Neuronal stem cell (in vitro differentiated cells): ENCODE measurements at regions not wholly inside any gene's neighbourhood (a gene's known extent, or its start where the extent isn't known, plus 50 kb on each side); places are given as distances from the start of the nearest gene placed in this dataset.

ENCODE experiments used
- DNase-seq: peaks from one replicate; pipeline ENCODE4 v3.0.0-alpha.2; 2013; ENCODE audit warnings: low spot score
- H2AFZ ChIP-seq: one replicate; pipeline ENCODE4 v1.6.1; 2013; ENCODE audit warnings: mild to moderate bottlenecking, low read length, inconsistent platforms
- H2AK5ac ChIP-seq: 2 replicates; pipeline ENCODE4 v1.6.1; 2013; ENCODE audit warnings: low read depth, mild to moderate bottlenecking, inconsistent platforms, low read length, moderate library complexity, mixed read lengths
- H2BK120ac ChIP-seq: 2 replicates; pipeline ENCODE4 v1.6.1; 2013; ENCODE audit warnings: low read depth, mild to moderate bottlenecking, inconsistent platforms, low read length, moderate library complexity, mixed read lengths
- H2BK12ac ChIP-seq: one replicate; pipeline ENCODE4 v1.6.1; 2013; ENCODE audit warnings: low read length, inconsistent platforms
- H2BK15ac ChIP-seq: 2 replicates; pipeline ENCODE4 v1.6.1; 2013; ENCODE audit warnings: mild to moderate bottlenecking, low read length, inconsistent platforms, mixed read lengths
- H2BK5ac ChIP-seq: one replicate; pipeline ENCODE4 v1.6.1; 2013; ENCODE audit warnings: inconsistent platforms, mild to moderate bottlenecking, low read length, moderate library complexity
- H3K14ac ChIP-seq: one replicate; pipeline ENCODE4 v1.6.1; 2013; ENCODE audit warnings: low read length, inconsistent platforms
- H3K18ac ChIP-seq: 2 replicates; pipeline ENCODE4 v1.6.1; 2013; ENCODE audit warnings: low read length, inconsistent platforms
- H3K23ac ChIP-seq: 2 replicates; pipeline ENCODE4 v1.6.1; 2013; ENCODE audit warnings: low read depth, mild to moderate bottlenecking, mixed read lengths, low read length, inconsistent platforms; ENCODE audit not compliant: poor library complexity
- H3K27ac ChIP-seq: replicated peaks from 3 replicates; pipeline ENCODE4 v1.5.1; 2013; ENCODE audit warnings: low read length, inconsistent platforms
- H3K27me3 ChIP-seq, 3 experiments: 2 replicates each; pipeline ENCODE4 v1.6.1; 2013; ENCODE audit warnings: low read length in 3 of 3, mild to moderate bottlenecking in 2 of 3, inconsistent platforms in 1 of 3, low read depth in 1 of 3, mixed read lengths in 1 of 3, moderate library complexity in 1 of 3; ENCODE audit not compliant: control insufficient read depth in 3 of 3, insufficient read depth in 3 of 3
- H3K36me3 ChIP-seq, 2 donors: replicated peaks in 1 of 2; 2 replicates each; pipeline ENCODE4 v1.6.1; 2013; ENCODE audit warnings: low read length in 2 of 2; ENCODE audit not compliant: control insufficient read depth in 2 of 2, insufficient read depth in 2 of 2
- H3K4ac ChIP-seq: 2 replicates; pipeline ENCODE4 v1.6.1; 2013; ENCODE audit warnings: inconsistent platforms, mild to moderate bottlenecking, low read length, moderate library complexity
- H3K4me1 ChIP-seq, 2 donors: 1 replicate in 1 of 2; 2 replicates in 1 of 2; pipeline ENCODE4 v1.6.1; 2013; ENCODE audit warnings: low read length in 2 of 2, low read depth in 1 of 2; ENCODE audit not compliant: control insufficient read depth in 2 of 2, insufficient read depth in 1 of 2
- H3K4me2 ChIP-seq: one replicate; pipeline ENCODE4 v1.6.1; 2013; ENCODE audit warnings: mild to moderate bottlenecking, low read length, inconsistent platforms; ENCODE audit not compliant: insufficient read depth, poor library complexity, severe bottlenecking
- H3K4me3 ChIP-seq, 2 donors: 2 replicates each; pipeline ENCODE4 v1.5.1; 2013; ENCODE audit warnings: low read length in 2 of 2, mild to moderate bottlenecking in 2 of 2, inconsistent platforms in 1 of 2, moderate library complexity in 1 of 2
- H3K79me1 ChIP-seq: one replicate; pipeline ENCODE4 v1.6.1; 2013; ENCODE audit warnings: low read depth, mild to moderate bottlenecking, inconsistent platforms, low read length, moderate library complexity
- H3K9ac ChIP-seq: one replicate; pipeline ENCODE4 v1.6.1; 2013; ENCODE audit warnings: mild to moderate bottlenecking, low read depth, low read length, inconsistent platforms; ENCODE audit not compliant: poor library complexity
- H3K9me3 ChIP-seq, 2 donors: replicated peaks in 1 of 2; 2 replicates each; pipeline versions ENCODE3 to v1.6.1; 2013; ENCODE audit warnings: low read length in 2 of 2, mild to moderate bottlenecking in 2 of 2, inconsistent platforms in 1 of 2, low read depth in 1 of 2, mixed read lengths in 1 of 2, moderate library complexity in 1 of 2; ENCODE audit not compliant: control insufficient read depth in 2 of 2, insufficient read depth in 1 of 2
- H4K8ac ChIP-seq: one replicate; pipeline ENCODE4 v1.6.1; 2013; ENCODE audit warnings: low read depth, mild to moderate bottlenecking, inconsistent platforms, low read length, moderate library complexity
- H4K91ac ChIP-seq: one replicate; pipeline ENCODE4 v1.6.1; 2013; ENCODE audit warnings: low read length, low read depth, mild to moderate bottlenecking, inconsistent platforms; ENCODE audit not compliant: poor library complexity
- WGBS, 2 donors: extraction: QIAGEN DNeasy Blood & Tissue Kit; methylation state at CpG; one replicate each; pipeline ENCODE4 v1.1.7; 2013; ENCODE audit warnings: missing lambda C conversion rate in 2 of 2, mixed read lengths in 1 of 2; ENCODE audit not compliant: insufficient read length in 2 of 2, insufficient replicate concordance in 1 of 2; ENCODE audit errors: extremely low coverage in 2 of 2; 5-methylcytosine and 5-hydroxymethylcytosine counted together

DNA sequence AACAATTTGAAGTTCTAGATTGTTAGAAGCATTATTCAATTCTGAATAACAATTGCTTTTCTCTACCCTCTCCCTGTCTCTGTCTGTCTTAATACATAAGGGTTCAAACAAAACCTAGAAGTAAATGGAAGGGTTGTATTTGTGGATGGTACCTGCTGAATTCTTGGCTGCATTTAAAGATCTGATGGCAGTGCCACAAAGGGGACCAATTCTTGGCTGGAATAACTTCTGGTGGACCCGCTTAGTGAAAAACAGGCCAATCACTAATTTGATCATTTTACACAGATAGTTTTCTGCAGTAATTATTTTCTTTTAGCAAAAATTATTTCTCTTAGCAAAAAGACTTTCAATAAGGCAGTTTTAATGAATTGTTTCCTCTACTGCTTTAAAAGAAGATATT lies 353.5 kb downstream of the MYCN start:
- Histone ChIP-seq H3K27ac (no peak overlapping the region), H3K23ac (no peak overlapping the region), H3K14ac (no peak overlapping the region), H3K4me3 (no peak overlapping the region), H3K36me3 (peaks cover 0 to 2% of the 10 kb centered on the region in 2 donors), H2AFZ (no peak overlapping the region), H2BK120ac (no peak overlapping the region), H3K18ac (no peak overlapping the region), H3K4me1 (peaks cover 0 to 2% of the 10 kb centered on the region in 2 donors), H3K9ac (no peak overlapping the region), H3K4me2 (no peak overlapping the region), H2BK5ac (no peak overlapping the region), H2BK15ac (no peak overlapping the region), H4K91ac (no peak overlapping the region), H3K79me1 (no peaks in the 10 kb centered on the region), H3K4ac (no peak overlapping the region), H3K27me3 (no peaks in the 10 kb centered on the region), H3K9me3 (peaks cover 2% of the 10 kb centered on the region in 2 donors), H2AK5ac (no peak overlapping the region), H2BK12ac (no peak overlapping the region), H4K8ac (no peak overlapping the region)
- DNase-seq = no peak
- no CpG with 5 or more reads among the region's 1 CpG for WGBS, 2 donors

DNA sequence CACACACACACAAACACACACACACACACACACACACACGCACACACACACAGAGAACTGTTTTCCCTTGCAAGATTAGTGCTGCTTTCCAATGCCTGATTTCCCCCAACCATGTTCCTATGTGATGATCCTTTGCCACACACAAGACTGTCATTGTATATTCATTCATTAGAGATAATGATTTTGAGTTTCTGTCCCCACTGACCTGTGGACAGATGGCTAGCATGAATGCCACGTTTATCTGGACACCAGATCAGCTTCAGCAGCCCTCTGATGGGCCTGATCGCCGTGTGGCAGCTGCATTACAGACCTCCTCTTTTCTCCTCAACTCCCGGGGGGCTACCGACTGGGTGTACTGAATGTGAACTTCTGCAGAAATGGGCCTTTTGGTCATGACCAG lies 353.0 kb downstream of the MYCN start:
- no peak for DNase-seq
- H4K91ac ChIP-seq = no peak overlapping the region
- H3K36me3 ChIP-seq = peaks cover 0 to 2% of the 10 kb centered on the region in 2 donors
- peaks cover 0 to 2% of the 10 kb centered on the region in 2 donors for H3K4me1 ChIP-seq
- no peak overlapping the region for H2BK120ac ChIP-seq
- H3K9ac ChIP-seq = no peak overlapping the region
- no peak overlapping the region for H2AK5ac ChIP-seq
- H3K27ac ChIP-seq = no peak overlapping the region
- H2BK5ac ChIP-seq = no peak overlapping the region
- H2BK12ac ChIP-seq = no peak overlapping the region
- H3K9me3 ChIP-seq = no peaks in the 10 kb centered on the region
- H3K79me1 ChIP-seq = no peaks in the 10 kb centered on the region
- H3K18ac ChIP-seq = peak overlapping the region; percentile 79
- no peak overlapping the region for H3K4me2 ChIP-seq
- no peak overlapping the region for H2AFZ ChIP-seq
- no peak overlapping the region for H4K8ac ChIP-seq
- H3K23ac ChIP-seq = no peak overlapping the region
- no peak overlapping the region for H2BK15ac ChIP-seq
- WGBS, 2 donors = no CpG with 5 or more reads among the region's 6 CpGs
- H3K4me3 ChIP-seq = no peak overlapping the region
- no peaks in the 10 kb centered on the region for H3K27me3 ChIP-seq
- H3K4ac ChIP-seq = no peak overlapping the region
- H3K14ac ChIP-seq = no peak overlapping the region

DNA sequence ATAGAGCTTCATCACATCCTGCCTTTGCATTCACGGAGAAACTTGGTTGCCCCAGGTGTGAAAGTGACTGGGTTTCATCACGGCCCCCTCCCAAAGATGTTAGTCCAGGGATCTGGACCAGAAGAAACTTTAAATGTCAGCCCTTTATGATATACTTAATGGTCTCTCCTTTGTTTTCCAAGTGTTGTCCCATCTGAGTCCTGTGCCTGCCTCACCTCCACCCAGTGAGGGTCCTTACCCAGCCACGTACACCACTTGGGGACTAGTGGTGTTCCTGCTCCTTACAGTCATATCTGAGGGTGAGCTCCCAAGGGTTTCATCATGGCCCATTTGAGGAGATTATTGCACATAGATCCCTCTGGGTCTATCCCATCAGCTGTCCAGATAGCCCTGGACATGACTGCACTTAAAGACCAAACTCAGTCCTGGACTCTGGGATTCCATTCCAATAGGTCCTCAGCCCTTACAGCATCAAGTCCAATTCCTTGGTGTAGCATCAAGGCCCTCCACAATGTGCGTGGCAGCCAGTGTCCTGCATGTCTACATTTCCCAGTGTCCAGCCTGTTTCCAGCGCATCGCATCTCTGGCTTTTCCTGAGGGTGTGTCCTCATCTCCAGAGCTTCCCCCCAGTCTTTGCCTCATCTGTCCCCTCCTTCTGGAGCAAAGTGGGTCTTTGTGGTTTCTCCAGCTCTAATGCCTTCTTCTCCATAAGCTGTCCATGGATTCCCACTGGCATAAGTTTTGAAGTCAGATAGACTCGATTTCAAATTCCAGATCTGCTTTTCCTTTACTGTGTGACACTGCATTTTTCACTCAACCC lies 351.6 kb downstream of the MYCN start:
- no peak overlapping the region for H3K14ac ChIP-seq

DNA sequence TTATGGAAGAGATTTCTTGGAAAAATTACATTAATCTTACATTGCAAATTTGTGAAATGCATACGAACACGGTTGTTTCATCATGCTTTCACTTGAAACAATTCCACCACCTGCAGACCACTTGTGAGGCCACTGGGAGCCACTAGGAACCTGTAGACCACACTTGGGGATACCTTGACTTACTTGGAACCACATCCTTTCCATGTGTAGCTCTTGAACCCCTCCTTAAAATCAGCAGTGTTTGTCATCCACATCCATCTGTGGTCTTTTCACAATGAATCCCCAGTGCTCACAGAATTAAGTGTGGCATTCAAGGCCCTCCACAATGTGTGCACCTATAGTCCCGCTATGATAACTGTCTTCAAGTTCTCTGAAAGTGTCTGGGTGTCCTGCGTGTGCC lies 350.9 kb downstream of the MYCN start:
- Histone ChIP-seq H3K4me3 (no peak overlapping the region), H3K36me3 (no peaks in the 10 kb centered on the region), H2BK12ac (no peak overlapping the region), H3K18ac (no peak overlapping the region), H3K4me1 (peaks cover 0 to 2% of the 10 kb centered on the region in 2 donors), H4K91ac (no peak overlapping the region), H2AK5ac (no peak overlapping the region), H3K27ac (no peak overlapping the region), H3K23ac (no peak overlapping the region), H2BK5ac (no peak overlapping the region), H3K9ac (no peak overlapping the region), H3K9me3 (no peaks in the 10 kb centered on the region), H3K27me3 (no peaks in the 10 kb centered on the region), H2AFZ (no peak overlapping the region), H3K4ac (no peak overlapping the region), H2BK15ac (no peak overlapping the region), H2BK120ac (no peak overlapping the region), H3K4me2 (no peak overlapping the region), H4K8ac (no peak overlapping the region), H3K79me1 (no peaks in the 10 kb centered on the region), H3K14ac (no peak overlapping the region)
- no CpG with 5 or more reads among the region's 4 CpGs for whole genome bisulfite sequencing, 2 donors
- no peak for DNase-seq

More for the DNA sequence above, 351.6 kb downstream of the MYCN start:
- no peaks in the 10 kb centered on the region for H3K9me3 ChIP-seq
- H2AFZ ChIP-seq = no peak overlapping the region
- no peak overlapping the region for H2BK12ac ChIP-seq
- no peak overlapping the region for H4K91ac ChIP-seq
- no peak overlapping the region for H2BK5ac ChIP-seq
- H3K79me1 ChIP-seq = no peaks in the 10 kb centered on the region
- H3K36me3 ChIP-seq = peaks cover 0 to 2% of the 10 kb centered on the region in 2 donors
- H3K4ac ChIP-seq = no peak overlapping the region
- no peak overlapping the region for H3K4me2 ChIP-seq
- no peak overlapping the region for H3K4me3 ChIP-seq
- H3K27ac ChIP-seq = no peak overlapping the region
- no peak for DNase-seq
- no CpG with 5 or more reads among the region's 7 CpGs for WGBS, 2 donors
- H2BK120ac ChIP-seq = no peak overlapping the region
- no peak overlapping the region for H4K8ac ChIP-seq
- no peak overlapping the region for H2BK15ac ChIP-seq
- H2AK5ac ChIP-seq = peak overlapping the region; percentile 4
- no peak overlapping the region for H3K23ac ChIP-seq
- H3K27me3 ChIP-seq = no peaks in the 10 kb centered on the region
- no peak overlapping the region for H3K18ac ChIP-seq
- H3K9ac ChIP-seq = no peak overlapping the region
- peaks cover 0 to 2% of the 10 kb centered on the region in 2 donors for H3K4me1 ChIP-seq
